ENCODE measurements at regions not wholly inside any gene's neighbourhood (a gene's known extent, or its start where the extent isn't known, plus 50 kb on each side); places are given as distances from the start of the nearest gene placed in this dataset.

GRCh38 chr3:34106379-34106778 is 307.9 kb downstream of the PDCD6IP start:
- Histone ChIP-seq H3K9me3 (ENCODE audit: control insufficient read depth, insufficient read depth, low read depth, low read length) (no peaks in the 10 kb centered on the region), H3K27ac (ENCODE audit: low read length) (no peak overlapping the region), H3K36me3 (ENCODE audit: control insufficient read depth, insufficient read depth, low read length) (no peaks in the 10 kb centered on the region), H3K4me1 (ENCODE audit: control insufficient read depth, insufficient read depth, low read length) (no peaks in the 10 kb centered on the region), H3K27me3 (ENCODE audit: control insufficient read depth, insufficient read depth, low read length) (no peaks in the 10 kb centered on the region), H3K4me3 (ENCODE audit: low read depth in 2 of 2, low read length in 2 of 2) (no peak overlapping the region)
- POLR2A ChIA-PET = no interaction called here
- in situ Hi-C loops (cut with HindIII; ENCODE audit: low pct_unique_long_range_greater_than_20kb, low sequenced_read_pairs) = no loop called here
- DNase-seq (ENCODE audit: low read depth, low spot score) (no peak), ATAC-seq (no peak)
- TF ChIP-seq SIN3A (IDR thresholded peaks at IDR 0.05; ENCODE audit: borderline replicate concordance, insufficient read depth, low read depth, low read length) (no peak), TCF7L2 (IDR thresholded peaks at IDR 0.05; ENCODE audit: low read depth, low read length) (no peak), CTCF (IDR thresholded peaks at IDR 0.05) (no peak), REST (IDR thresholded peaks at IDR 0.05; ENCODE audit: insufficient read depth in 1 of 2, low read depth in 2 of 2, low read length in 1 of 2) (no peak)
- BruUV-seq (replicated peaks) = no TSS peak
- intact Hi-C loops (cut with micrococcal nuclease; ENCODE audit: unreplicated experiment) = no loop called here
- CTCF ChIA-PET = no interaction called here

- H3K4me1 ChIP-seq (ENCODE audit: control insufficient read depth, insufficient read depth, low read length) = no peaks in the 10 kb centered on the region
- H3K27ac ChIP-seq (ENCODE audit: low read length) = no peak overlapping the region
- ATAC-seq = no peak
- TF ChIP-seq REST (IDR thresholded peaks at IDR 0.05; ENCODE audit: insufficient read depth in 1 of 2, low read depth in 2 of 2, low read length in 1 of 2) = no peak
- no peak for TF ChIP-seq SIN3A (IDR thresholded peaks at IDR 0.05; ENCODE audit: borderline replicate concordance, insufficient read depth, low read depth, low read length)
- TF ChIP-seq CTCF (IDR thresholded peaks at IDR 0.05) = peak; percentile 60
- H3K36me3 ChIP-seq (ENCODE audit: control insufficient read depth, insufficient read depth, low read length) = no peaks in the 10 kb centered on the region
- CTCF ChIA-PET = no interaction called here
- in situ Hi-C loops (cut with HindIII; ENCODE audit: low pct_unique_long_range_greater_than_20kb, low sequenced_read_pairs) (no loop called here), intact Hi-C loops (cut with micrococcal nuclease; ENCODE audit: unreplicated experiment) (no loop called here)
- H3K9me3 ChIP-seq (ENCODE audit: control insufficient read depth, insufficient read depth, low read depth, low read length) = no peaks in the 10 kb centered on the region
- H3K27me3 ChIP-seq (ENCODE audit: control insufficient read depth, insufficient read depth, low read length) = no peaks in the 10 kb centered on the region
- BruUV-seq (replicated peaks) = no TSS peak
- no peak overlapping the region for H3K4me3 ChIP-seq (ENCODE audit: low read depth in 2 of 2, low read length in 2 of 2)
- peak; percentile 12 for DNase-seq (ENCODE audit: low read depth, low spot score)
- POLR2A ChIA-PET = no interaction called here
These were observed 308.4 kb downstream of the PDCD6IP start for GRCh38 chr3:34106879-34107278.
